Endodermal cell (in vitro differentiated cells): ENCODE measurements at regions not wholly inside any gene's neighbourhood (a gene's known extent, or its start where the extent isn't known, plus 50 kb on each side); places are given as distances from the start of the nearest gene placed in this dataset.

Experiments used
- DNase-seq: peaks from one replicate; pipeline ENCODE4 v3.0.0-alpha.2; 2017
- H3K27ac ChIP-seq: 2 replicates; pipeline ENCODE4 v1.5.1; 2013; ENCODE audit warnings: mild to moderate bottlenecking, low read depth, low read length, moderate library complexity
- H3K27me3 ChIP-seq: 2 replicates; pipeline ENCODE4 v1.6.1; 2013; ENCODE audit warnings: mild to moderate bottlenecking, low read length, moderate library complexity; ENCODE audit not compliant: insufficient read depth, control insufficient read depth, poor library complexity, severe bottlenecking
- H3K36me3 ChIP-seq: 2 replicates; pipeline ENCODE4 v1.7.0; 2013; ENCODE audit warnings: mild to moderate bottlenecking, low read length, moderate library complexity; ENCODE audit not compliant: control insufficient read depth, insufficient read depth
- H3K4me1 ChIP-seq: one replicate; pipeline ENCODE4 v1.7.0; 2013; ENCODE audit warnings: low read length; ENCODE audit not compliant: control insufficient read depth, insufficient read depth
- H3K4me3 ChIP-seq: 2 replicates; pipeline ENCODE4 v1.5.1; 2013; ENCODE audit warnings: mild to moderate bottlenecking, low read length, moderate library complexity
- H3K9ac ChIP-seq: 2 replicates; pipeline ENCODE4 v1.6.1; 2013; ENCODE audit warnings: mild to moderate bottlenecking, low read length, moderate library complexity; ENCODE audit not compliant: poor library complexity, severe bottlenecking; ENCODE audit errors: extremely low read depth
- H3K9me3 ChIP-seq: 2 replicates; pipeline ENCODE4 v1.6.1; 2013; ENCODE audit warnings: mild to moderate bottlenecking, low read length, moderate library complexity; ENCODE audit not compliant: control insufficient read depth
- H3K27ac Mint-ChIP-seq: 2 replicates; pipeline ENCODE4 v1.8.0; 2020; ENCODE audit warnings: mixed read lengths
- H3K27me3 Mint-ChIP-seq: 2 replicates; pipeline ENCODE4 v1.8.0; 2021; ENCODE audit warnings: mild to moderate bottlenecking, mixed read lengths; ENCODE audit not compliant: insufficient read depth
- H3K36me3 Mint-ChIP-seq: 2 replicates; pipeline ENCODE4 v1.8.0; 2020; ENCODE audit warnings: low read depth, mixed read lengths
- H3K4me1 Mint-ChIP-seq: 2 replicates; pipeline ENCODE4 v1.8.0; 2020; ENCODE audit warnings: mixed read lengths
- H3K4me3 Mint-ChIP-seq: 2 replicates; pipeline ENCODE4 v1.8.0; 2020; ENCODE audit warnings: mild to moderate bottlenecking, moderate library complexity, mixed read lengths
- H3K9me3 Mint-ChIP-seq: 2 replicates; pipeline ENCODE4 v1.8.0; 2020; ENCODE audit warnings: mild to moderate bottlenecking, mixed read lengths
- CTCF ChIP-seq: fragments of 200-600 bp; sonication (generic); conservative IDR thresholded peaks from 2 replicates; pipeline ENCODE4 v1.5.0; 2021; ENCODE audit warnings: antibody characterized with exemption, mild to moderate bottlenecking
- WGBS, 2 experiments: methylation state at CpG; one replicate each; pipeline versions ENCODE4 v1.1.5 to v1.1.7; 2013; ENCODE audit warnings: missing lambda C conversion rate in 2 of 2, mixed read lengths in 1 of 2; ENCODE audit not compliant: insufficient coverage in 1 of 2, insufficient read length in 1 of 2; 5-methylcytosine and 5-hydroxymethylcytosine counted together

- Mint-ChIP-seq H3K9me3 (no peaks in the 10 kb centered on the region), H3K36me3 (no peaks in the 10 kb centered on the region), H3K4me3 (no peak overlapping the region), H3K4me1 (peaks cover 5% of the 10 kb centered on the region), H3K27ac (no peak overlapping the region), H3K27me3 (no peaks in the 10 kb centered on the region)
- Histone ChIP-seq H3K9ac (no peak overlapping the region), H3K9me3 (no peaks in the 10 kb centered on the region), H3K4me1 (no peaks in the 10 kb centered on the region), H3K4me3 (no peak overlapping the region), H3K27ac (peak overlapping the region; percentile 0), H3K36me3 (no peaks in the 10 kb centered on the region), H3K27me3 (no peaks in the 10 kb centered on the region)
- 75 to 80% methylated on average over 5 to 9 of the region's 9 CpGs for WGBS, 2 experiments
- DNase-seq = no peak
- TF ChIP-seq CTCF = no peak
These were observed 219.8 kb downstream of the MZT1 start for GRCh38 chr13:72507416-72508199.

- H3K27ac Mint-ChIP-seq = no peak overlapping the region
- Histone ChIP-seq H3K9me3 (no peaks in the 10 kb centered on the region), H3K9ac (no peak overlapping the region), H3K27ac (no peak overlapping the region), H3K4me1 (no peaks in the 10 kb centered on the region), H3K27me3 (no peaks in the 10 kb centered on the region), H3K4me3 (no peak overlapping the region), H3K36me3 (no peaks in the 10 kb centered on the region)
- no peak overlapping the region for H3K4me3 Mint-ChIP-seq
- peaks cover 5% of the 10 kb centered on the region for H3K4me1 Mint-ChIP-seq
- no peaks in the 10 kb centered on the region for H3K36me3 Mint-ChIP-seq
- H3K27me3 Mint-ChIP-seq = no peaks in the 10 kb centered on the region
- no peak for DNase-seq
- no peaks in the 10 kb centered on the region for H3K9me3 Mint-ChIP-seq
- TF ChIP-seq CTCF = no peak
These were observed 220.7 kb downstream of the MZT1 start for GRCh38 chr13:72506706-72507105.

- no peak for TF ChIP-seq CTCF
- no peaks in the 10 kb centered on the region for H3K27me3 Mint-ChIP-seq
- peaks cover 5% of the 10 kb centered on the region for H3K4me1 Mint-ChIP-seq
- Histone ChIP-seq H3K4me3 (no peak overlapping the region), H3K36me3 (no peaks in the 10 kb centered on the region), H3K9me3 (no peaks in the 10 kb centered on the region), H3K27ac (no peak overlapping the region), H3K4me1 (no peaks in the 10 kb centered on the region), H3K27me3 (no peaks in the 10 kb centered on the region), H3K9ac (no peak overlapping the region)
- no peak for DNase-seq
- H3K9me3 Mint-ChIP-seq = no peaks in the 10 kb centered on the region
- no peaks in the 10 kb centered on the region for H3K36me3 Mint-ChIP-seq
- H3K27ac Mint-ChIP-seq = no peak overlapping the region
- H3K4me3 Mint-ChIP-seq = no peak overlapping the region
These were observed 222.1 kb downstream of the MZT1 start for GRCh38 chr13:72505376-72505775.
